ENCODE measurements at regions not wholly inside any gene's neighbourhood (a gene's known extent, or its start where the extent isn't known, plus 50 kb on each side); places are given as distances from the start of the nearest gene placed in this dataset.

- TF ChIP-seq CTCF (conservative IDR thresholded peaks at IDR 0.05; ENCODE audit: low read length) (no peak), EZH2phosphoT487 (IDR thresholded peaks at IDR 0.05; ENCODE audit: borderline replicate concordance, low read depth, low read length) (no peak)
These were observed 511.6 kb upstream of the FAM174A start for GRCh38 chr5:100023536-100023935.
